NCI-H524 (cell line): ENCODE measurements at regions not wholly inside any gene's neighbourhood (a gene's known extent, or its start where the extent isn't known, plus 50 kb on each side); places are given as distances from the start of the nearest gene placed in this dataset.
"Not testable (repeated sequence)": the region's sequence is repeated elsewhere in the genome, so short reads cannot be mapped to it uniquely, and the experiment has no call there.

ENCODE experiments used
- DNase-seq, 2 experiments: peaks; one replicate each; lab custom pipeline; 2025; lab: John Stamatoyannopoulos, UW

DNA sequence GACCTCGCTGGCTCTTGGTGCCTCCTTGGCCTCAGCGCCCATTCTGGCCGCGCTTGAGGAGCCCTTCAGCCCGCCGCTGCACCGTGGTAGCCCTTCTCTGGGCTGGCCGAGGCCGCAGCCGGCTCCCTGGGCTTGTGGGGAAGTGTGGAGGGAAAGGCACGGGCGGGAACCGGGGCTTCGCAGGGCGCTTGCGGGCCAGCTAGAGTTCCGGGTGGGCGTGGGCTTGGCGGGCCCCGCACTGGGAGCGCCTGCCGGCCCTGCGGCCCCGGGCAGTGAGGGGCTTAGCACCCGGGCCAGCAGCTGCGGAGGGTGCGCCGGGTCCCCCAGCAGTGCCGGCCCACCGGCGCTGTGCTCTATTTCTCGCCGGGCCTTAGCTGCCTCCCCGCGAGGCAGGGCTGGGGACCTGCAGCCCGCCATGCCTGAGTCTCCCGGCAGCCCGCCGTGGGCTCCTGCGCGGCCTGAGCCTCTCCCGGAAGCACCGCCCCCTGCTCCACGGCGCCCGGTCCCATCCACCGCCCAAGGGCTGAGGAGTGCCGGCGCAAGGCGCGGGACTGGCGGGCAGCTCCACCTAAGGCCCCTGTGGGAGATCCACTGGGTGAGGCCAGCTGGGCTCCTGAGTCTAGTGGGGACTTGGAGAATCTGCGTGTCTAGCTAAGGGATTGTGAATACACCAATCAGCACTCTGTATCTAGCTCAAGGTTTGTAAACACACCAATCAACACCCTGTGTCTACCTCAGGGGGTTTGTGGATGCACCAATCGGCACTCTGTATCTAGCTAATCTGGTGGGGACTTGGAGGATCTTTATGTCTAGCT, 141.1 kb downstream of the SLCO4C1 start:
- DNase-seq: not testable (repeated sequence)

GRCh38 chr5:102154291-102154690, 141.8 kb downstream of the SLCO4C1 start:
- no peak for DNase-seq

- DNase-seq: peak; percentile 1 to 49
These were observed 142.9 kb downstream of the SLCO4C1 start for GRCh38 chr5:102153003-102153759.

GRCh38 chr5:102139029-102139428, 157.1 kb downstream of the SLCO4C1 start:
- no peak for DNase-seq

DNA sequence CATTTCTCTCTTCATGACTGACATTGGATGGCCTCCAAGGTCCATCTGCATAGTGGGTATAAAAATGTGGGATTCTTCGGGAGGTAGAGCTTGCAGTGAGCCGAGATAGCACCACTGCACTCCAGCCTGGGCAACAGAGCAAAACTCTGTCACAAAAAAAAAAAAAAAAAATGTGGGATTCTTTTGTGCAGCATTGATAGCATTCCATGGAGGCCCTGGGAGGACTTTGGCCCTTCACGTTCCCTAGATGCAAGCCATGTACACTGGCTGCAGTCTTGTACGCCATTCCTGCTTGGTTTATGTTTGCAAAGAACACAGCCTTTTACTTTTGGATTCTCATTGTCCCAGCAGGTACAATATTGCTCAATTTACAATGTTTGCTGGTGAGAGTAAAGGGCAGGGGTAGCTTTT, 157.8 kb downstream of the SLCO4C1 start:
- no peak for DNase-seq

GRCh38 chr5:102130890-102131289, 165.2 kb downstream of the SLCO4C1 start:
- no peak for DNase-seq

DNA sequence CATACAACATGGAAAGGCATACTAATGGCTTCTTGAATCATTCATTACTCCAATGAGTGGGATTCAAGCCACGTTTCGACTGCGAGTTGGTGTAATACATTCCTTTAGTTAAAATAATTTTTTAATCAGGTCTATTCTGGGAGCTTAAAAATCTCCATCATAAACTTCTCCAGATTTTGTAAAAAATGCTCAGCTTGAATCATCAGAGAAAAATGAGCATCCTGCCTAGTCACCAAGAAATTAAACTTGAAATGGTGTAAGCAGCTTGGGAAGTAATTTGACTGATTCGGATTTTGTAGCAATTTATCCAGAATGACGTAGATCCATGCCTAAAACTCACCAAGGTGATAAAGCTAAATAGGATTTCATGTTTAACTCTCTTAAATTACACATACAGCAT, 165.7 kb downstream of the SLCO4C1 start:
- no peak for DNase-seq

- DNase-seq: no peak
These were observed 176.8 kb downstream of the SLCO4C1 start for GRCh38 chr5:102119252-102119651.

DNA sequence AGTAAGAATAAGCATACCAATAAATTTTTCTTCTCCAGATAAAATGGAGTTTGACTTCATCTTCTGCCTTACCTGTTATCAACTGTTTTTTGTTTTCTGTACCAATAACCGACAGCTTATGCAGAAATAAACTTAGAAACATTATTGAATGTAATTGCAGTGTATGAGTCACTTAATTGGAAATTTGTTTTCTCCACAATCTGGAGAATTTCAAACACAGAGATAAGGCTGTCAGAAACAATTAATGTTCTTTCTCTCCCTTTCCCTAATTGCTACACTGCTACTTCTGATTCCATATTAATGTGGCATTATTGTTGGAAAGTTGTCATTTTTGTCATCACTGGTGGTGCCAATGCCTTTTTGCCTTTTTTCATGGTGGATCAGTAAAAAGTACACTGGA, 180.3 kb downstream of the SLCO4C1 start:
- no peak for DNase-seq

GRCh38 chr5:102114525-102115069, 181.5 kb downstream of the SLCO4C1 start:
- DNase-seq: no peak

DNA sequence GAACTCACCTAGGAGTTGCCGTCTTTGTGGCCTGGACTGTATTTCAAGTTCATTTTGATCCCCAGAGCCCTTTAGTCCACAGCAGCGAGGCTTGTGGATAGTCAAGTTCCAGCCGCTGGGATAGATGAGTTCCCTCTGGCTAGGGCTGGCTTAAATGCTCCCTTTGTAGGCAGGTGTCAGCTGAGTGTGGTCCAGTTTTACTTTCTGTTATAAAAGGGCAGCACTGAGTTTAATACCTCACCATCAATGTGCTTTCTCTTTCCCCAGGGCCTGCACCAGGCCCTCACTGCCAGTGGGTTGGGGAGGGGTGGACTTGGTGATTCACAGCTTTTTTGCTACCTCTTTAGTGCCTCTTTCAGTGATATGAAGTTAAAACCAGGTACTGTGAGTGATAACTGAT, 188.2 kb downstream of the SLCO4C1 start:
- no peak for DNase-seq

GRCh38 chr5:102106599-102106998, 189.5 kb downstream of the SLCO4C1 start:
- peak; percentile 11 to 58 for DNase-seq

DNA sequence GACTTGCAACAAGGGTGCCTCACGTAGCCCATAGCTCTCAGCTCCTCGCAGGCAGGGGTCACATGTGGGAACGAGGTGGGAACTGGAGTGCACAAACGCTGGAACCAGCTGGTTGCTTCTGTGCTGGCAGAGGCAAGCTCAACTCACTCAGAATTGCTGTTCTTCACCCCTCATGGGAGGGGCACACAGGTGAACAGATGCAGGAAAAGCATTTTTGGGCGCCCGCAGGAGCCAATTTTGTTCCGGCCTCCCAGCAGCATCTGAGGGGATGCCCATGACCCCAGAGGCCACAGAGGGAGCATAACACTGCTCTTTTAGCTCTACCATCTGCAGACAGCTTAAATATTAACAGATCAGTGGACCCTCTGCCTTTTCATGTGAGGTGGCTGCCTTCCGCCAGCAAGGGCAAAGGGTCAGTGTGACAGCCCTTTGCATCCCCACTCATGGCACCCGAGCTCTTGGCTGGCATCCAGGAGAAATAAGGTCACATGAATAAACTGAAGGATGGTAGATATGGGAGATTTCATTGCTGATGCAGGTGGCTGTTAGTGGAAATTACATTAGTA, 196.2 kb downstream of the SLCO4C1 start:
- DNase-seq: no peak

DNA sequence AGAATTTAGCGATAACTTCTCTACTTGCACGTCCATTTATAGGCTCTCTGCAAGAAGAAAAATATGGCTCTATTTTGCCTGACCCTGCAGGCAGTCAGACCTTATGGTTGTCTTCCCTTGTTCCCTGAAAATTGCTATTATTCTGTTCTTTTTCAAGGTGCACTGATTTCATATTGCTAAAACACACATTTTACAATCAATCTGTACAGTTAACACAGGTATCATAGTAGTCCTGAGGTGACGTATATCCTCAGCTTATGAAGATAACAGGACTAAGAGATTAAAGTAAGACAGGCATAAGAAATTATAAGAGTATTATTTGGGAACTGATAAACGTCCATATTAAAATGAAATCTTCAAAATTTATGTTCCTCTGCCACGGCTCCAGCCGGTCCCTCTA, 197.0 kb downstream of the SLCO4C1 start:
- DNase-seq: not testable (repeated sequence)

DNA sequence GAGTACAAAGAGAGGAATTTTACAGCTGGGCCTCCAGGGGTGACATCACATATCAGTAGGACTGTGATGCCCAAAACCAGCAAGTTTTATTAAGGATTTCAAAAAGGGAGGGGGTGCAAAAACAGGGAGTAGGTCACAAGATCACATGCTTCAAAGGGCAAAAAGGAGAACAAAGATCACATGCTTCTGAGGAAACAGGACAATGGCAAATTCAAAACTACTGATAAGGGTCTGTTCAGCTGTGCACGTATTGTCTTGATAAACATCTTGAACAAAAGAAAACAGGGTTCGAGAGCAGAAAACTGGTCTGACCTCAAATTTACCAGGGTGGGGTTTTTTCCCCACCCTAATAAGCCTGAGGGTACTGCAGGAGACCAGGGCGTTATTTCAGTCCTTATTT, 197.5 kb downstream of the SLCO4C1 start:
- not testable (repeated sequence) for DNase-seq

DNA sequence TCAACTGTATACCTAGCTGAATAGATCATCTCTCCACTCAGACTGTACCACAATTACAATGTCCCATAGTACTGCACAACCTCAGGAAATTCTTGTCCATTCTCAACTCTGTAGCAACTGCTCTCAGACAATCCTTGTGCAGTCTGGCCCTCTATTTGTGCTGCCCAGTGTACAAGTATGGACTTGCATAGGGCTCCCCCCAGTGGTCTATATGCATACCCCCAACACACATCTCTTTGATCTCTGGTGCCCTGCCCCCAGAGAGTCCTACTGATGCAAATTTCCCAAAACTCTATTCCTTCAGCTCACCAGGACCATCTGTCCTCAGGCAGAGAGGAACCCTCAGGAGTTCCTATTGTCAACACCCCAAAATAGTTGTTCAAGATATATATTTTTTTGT, 205.3 kb downstream of the SLCO4C1 start:
- peak; percentile 28 to 66 for DNase-seq

DNA sequence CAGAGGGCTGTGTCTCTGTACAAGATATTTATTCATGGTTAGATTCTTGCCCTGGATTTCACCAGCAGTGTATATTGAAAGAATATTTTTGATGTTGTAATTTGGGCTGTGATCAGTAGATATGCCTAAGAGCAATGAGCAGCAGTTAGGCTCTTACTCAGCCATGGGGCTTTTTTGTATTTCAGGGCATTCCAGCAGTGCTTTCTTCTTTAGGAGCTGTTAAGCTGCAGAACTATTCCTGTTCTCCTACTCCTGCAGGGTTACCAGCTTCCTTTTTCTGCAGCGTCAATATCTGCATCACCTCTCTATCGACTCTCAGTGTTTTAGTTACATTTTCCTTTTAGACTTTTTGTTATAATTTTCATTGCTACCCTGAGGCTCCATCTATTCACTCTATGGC, 206.2 kb downstream of the SLCO4C1 start:
- DNase-seq: no peak

- DNase-seq: no peak
These were observed 208.2 kb downstream of the SLCO4C1 start for GRCh38 chr5:102087906-102088305.

- DNase-seq: no peak
These were observed 215.8 kb downstream of the SLCO4C1 start for GRCh38 chr5:102080288-102080687.

DNA sequence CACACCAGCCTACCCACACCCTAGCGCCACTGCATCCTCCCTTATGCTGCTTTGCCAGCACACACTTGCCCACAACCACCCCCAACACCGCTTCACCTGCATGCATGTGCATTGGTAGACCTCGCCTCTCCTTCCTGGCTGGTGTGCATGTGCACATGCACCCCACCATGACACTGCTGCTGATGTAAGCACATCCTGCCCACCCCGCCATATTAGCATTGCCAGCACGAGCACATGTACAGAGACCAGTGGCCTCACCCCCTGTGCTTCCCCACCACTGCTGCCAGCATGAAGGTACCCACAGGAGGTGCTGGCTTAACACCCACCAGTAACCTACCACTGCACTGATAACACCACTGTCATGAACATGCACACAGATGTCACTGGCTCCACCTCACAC, 218.2 kb downstream of the SLCO4C1 start:
- DNase-seq: no peak

DNA sequence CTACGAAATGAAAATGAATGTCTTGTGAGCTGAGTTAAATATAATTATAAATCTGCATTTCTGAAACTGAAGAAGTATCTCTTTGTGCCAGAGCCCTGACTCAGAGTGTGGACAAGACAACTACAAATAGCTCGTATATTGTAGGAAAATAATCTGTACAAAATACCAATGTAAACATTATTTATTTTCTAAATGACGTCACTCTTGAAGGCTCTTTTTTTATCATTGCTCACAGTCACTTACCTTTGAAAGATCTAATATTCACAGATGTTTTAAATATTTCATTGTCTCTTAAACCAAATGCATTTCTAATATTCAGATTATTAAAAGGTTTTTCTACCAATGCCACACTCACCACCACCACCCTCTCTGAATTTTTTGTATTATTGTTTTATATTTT, 226.1 kb downstream of the SLCO4C1 start:
- DNase-seq: no peak

DNA sequence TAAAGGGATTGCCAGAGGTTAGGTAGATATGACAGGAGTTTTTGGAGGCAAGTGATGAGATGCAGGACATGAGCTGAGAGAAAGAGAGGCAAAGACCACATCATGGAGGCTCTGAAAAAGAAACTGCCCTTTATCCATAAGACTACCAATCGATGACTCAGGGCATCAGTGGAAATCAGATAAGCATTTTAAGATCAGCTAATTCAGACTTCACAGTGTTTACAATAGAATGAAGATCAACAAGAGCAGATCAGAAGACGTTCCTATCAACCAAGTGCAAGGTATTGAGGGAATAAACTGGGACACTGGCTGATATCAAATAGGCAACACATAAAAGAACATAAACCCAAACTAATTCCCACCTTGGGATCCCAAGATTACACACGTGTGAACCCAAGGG, 227.2 kb downstream of the SLCO4C1 start:
- DNase-seq: no peak

DNA sequence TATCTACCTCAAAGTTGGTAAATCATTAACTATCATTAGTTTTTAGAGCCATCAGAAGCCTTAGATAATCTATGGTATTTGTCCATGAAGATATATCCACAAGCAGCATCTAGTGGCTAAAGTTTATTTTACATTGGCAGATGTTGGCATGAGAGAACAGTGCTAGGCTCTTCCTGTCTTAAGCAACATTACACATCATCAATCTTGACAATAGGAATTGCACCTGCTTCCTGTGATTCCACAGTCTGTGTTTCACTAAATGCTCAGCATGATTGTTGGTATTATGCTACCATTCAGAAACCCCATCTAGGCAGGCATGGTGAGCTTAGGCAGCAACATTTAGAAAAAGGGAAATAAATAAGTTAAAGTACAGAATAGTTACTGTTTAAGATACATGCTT, 246.6 kb downstream of the SLCO4C1 start:
- DNase-seq: peak; percentile 34 to 77
